ENCODE measurements at regions not wholly inside any gene's neighbourhood (a gene's known extent, or its start where the extent isn't known, plus 50 kb on each side); places are given as distances from the start of the nearest gene placed in this dataset.

DNA sequence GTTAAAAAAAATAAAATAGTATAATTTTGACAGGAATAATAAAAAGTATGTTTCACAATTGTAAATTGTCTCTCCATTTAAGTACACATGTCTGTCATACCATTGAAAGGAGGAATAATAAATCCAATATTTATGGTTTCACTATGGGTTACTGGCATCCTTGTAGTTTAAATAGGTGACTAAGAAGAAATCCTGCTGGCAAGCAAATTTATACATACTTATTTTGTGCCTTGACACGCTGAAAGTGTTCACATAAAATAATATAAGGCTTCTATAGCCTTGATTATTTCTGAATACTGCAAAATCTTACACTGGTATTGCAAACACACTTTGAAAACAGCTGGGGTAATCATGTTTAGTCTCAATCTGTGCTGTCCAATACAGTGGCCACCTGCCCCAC is 138.3 kb upstream of the ETAA1 start:
- Mint-ChIP-seq H3K36me3 (ENCODE audit: insufficient read depth) (no peaks in the 10 kb centered on the region), H3K4me3 (ENCODE audit: low read depth) (no peak overlapping the region), H3K27me3 (no peaks in the 10 kb centered on the region), H3K9me3 (ENCODE audit: low read depth) (no peaks in the 10 kb centered on the region), H3K4me1 (ENCODE audit: low read depth) (peaks cover 4% of the 10 kb centered on the region), H3K27ac (no peak overlapping the region)
- DNase-seq (ENCODE audit: low spot score, unreplicated experiment) = no peak
- TF ChIP-seq, protein P1, sequence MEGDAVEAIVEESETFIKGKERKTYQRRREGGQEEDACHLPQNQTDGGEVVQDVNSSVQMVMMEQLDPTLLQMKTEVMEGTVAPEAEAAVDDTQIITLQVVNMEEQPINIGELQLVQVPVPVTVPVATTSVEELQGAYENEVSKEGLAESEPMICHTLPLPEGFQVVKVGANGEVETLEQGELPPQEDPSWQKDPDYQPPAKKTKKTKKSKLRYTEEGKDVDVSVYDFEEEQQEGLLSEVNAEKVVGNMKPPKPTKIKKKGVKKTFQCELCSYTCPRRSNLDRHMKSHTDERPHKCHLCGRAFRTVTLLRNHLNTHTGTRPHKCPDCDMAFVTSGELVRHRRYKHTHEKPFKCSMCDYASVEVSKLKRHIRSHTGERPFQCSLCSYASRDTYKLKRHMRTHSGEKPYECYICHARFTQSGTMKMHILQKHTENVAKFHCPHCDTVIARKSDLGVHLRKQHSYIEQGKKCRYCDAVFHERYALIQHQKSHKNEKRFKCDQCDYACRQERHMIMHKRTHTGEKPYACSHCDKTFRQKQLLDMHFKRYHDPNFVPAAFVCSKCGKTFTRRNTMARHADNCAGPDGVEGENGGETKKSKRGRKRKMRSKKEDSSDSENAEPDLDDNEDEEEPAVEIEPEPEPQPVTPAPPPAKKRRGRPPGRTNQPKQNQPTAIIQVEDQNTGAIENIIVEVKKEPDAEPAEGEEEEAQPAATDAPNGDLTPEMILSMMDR (IDR thresholded peaks at IDR 0.05; ENCODE audit: unreplicated experiment) = no peak

DNA sequence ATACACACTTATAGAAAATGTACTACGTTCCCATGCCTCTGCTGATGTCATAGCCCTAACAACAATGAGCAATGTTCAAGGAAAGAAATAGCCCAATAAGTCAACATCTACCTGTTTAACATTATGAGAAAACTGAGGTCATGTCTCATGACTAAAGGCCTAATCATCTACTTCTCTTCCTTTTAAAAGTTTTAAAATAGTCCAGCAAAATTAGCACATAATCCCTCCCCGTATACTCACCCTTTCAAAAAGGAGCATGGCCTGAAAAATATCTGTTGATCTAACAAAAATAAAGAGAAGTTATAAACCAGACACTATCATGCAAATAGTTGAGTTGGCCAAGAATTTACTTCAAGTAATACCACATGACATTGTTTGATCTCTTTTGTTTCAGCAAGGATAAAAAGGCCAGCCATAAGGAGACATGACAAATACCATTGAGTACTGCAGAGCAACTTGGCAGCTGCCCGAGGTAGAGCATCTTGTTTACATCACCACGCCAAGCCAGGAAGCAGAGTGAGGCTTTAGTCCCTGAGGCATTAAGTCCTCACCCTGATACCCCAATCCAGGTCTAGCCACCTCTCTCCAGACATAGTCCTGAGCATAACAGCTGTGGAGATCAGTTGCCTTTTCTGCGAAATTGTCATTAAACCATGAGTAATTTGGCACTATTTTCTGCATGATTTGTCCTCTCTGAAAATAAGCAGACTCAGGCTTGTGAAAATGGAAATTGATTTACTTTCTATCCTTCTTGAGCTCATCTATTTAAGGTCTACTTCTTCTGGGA is 137.4 kb upstream of the ETAA1 start:
- H3K27me3 Mint-ChIP-seq = no peaks in the 10 kb centered on the region
- H3K4me3 Mint-ChIP-seq (ENCODE audit: low read depth) = no peak overlapping the region
- peaks cover 1% of the 10 kb centered on the region for H3K4me1 Mint-ChIP-seq (ENCODE audit: low read depth)
- no peaks in the 10 kb centered on the region for H3K36me3 Mint-ChIP-seq (ENCODE audit: insufficient read depth)
- TF ChIP-seq, protein P1 (IDR thresholded peaks at IDR 0.05; ENCODE audit: unreplicated experiment) = no peak
- H3K27ac Mint-ChIP-seq = no peak overlapping the region
- DNase-seq (ENCODE audit: low spot score, unreplicated experiment) = no peak
- no peaks in the 10 kb centered on the region for H3K9me3 Mint-ChIP-seq (ENCODE audit: low read depth)

DNA sequence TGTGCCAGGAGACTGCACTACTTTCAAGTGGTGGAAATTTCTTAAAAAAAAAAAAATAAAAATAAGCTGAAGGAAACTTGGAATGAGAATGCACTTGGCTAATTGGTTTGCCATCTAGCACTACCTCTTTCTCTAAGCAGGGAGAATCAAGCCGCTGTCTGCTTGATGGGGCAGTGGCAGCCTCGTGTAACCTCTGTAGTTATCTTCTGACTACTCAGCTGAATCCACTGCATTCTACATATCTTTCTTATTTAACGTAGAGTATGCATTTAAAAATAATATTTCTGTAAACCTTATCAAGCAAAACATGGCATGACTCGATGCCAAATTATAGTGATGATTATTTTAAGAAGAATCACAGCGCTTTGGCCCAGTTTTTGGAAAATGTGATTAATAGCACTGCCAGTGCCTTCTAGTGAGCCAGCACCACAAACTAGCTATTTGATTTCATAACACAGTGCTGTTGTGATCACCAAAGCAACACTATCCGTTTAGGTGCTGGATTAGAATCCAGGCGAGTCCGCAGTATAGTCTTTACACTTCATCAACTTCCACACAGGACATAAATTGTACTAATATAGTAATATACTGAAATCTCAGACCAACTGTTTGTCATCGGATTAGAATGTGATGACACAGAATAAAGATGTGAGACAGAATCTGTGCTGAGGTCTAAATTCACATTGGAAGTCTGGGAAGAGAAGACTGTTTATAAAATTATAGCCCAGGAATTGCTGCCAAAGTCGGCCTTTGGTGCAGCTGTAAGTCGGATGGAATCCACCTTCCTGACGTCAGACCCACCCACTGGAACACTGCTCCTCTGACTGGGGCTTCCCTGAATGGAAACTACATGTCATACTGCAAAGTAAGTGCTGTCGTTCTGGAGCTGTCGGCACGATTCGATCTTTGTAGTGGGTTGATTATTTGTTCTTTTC is 136.5 kb upstream of the ETAA1 start:
- DNase-seq (ENCODE audit: low spot score, unreplicated experiment) = no peak
- H3K4me3 Mint-ChIP-seq (ENCODE audit: low read depth) = no peak overlapping the region
- no peaks in the 10 kb centered on the region for H3K27me3 Mint-ChIP-seq
- H3K9me3 Mint-ChIP-seq (ENCODE audit: low read depth) = no peaks in the 10 kb centered on the region
- no peak overlapping the region for H3K27ac Mint-ChIP-seq
- H3K4me1 Mint-ChIP-seq (ENCODE audit: low read depth) = peaks cover 1% of the 10 kb centered on the region
- no peaks in the 10 kb centered on the region for H3K36me3 Mint-ChIP-seq (ENCODE audit: insufficient read depth)
- TF ChIP-seq, protein P1 (IDR thresholded peaks at IDR 0.05; ENCODE audit: unreplicated experiment) = no peak

DNA sequence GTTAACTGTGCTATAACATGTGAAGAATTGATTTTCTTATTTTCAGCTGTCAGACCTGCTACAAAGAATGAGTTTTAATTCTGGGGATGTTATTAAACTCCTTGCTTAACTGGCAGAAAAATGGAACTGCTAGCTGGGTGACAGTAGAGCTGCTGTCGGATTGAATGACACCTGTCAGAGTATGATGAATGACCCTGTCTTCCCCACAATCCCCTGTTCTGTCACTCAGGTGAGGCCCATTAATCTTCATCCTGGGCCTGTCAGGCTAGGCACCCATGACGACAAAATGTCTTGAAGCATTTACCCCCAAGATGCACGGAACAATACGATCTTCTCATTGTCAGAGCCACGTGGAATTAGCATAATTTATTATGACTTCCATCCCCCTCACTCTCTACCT is 129.9 kb upstream of the ETAA1 start:
- Mint-ChIP-seq H3K4me1 (ENCODE audit: low read depth) (peaks cover 1% of the 10 kb centered on the region), H3K36me3 (ENCODE audit: insufficient read depth) (no peaks in the 10 kb centered on the region), H3K27me3 (no peaks in the 10 kb centered on the region), H3K4me3 (ENCODE audit: low read depth) (no peak overlapping the region), H3K27ac (no peak overlapping the region), H3K9me3 (ENCODE audit: low read depth) (no peaks in the 10 kb centered on the region)
- no peak for DNase-seq (ENCODE audit: low spot score, unreplicated experiment)
- TF ChIP-seq, protein P1 (IDR thresholded peaks at IDR 0.05; ENCODE audit: unreplicated experiment) = no peak

DNA sequence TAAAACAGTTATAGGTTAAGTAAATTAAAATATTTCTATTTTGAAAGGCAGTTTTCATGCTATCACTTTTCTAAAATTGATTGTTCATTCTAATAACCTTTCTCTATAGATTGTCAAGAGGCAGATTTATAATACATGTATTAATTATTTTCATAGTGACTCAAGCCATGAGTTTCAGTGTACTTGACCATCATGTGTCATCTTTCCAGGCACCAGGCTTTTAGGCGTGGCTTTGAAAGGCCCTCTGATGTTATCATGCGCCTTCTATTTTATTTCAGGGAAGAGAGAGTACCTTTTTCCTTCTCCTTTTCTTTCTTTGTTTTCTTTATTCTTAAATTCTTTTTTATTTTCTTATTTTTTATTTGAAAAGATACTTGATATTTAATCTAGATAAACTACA is 128.3 kb upstream of the ETAA1 start:
- Mint-ChIP-seq H3K27ac (no peak overlapping the region), H3K4me3 (ENCODE audit: low read depth) (no peak overlapping the region), H3K4me1 (ENCODE audit: low read depth) (peaks cover 3% of the 10 kb centered on the region), H3K9me3 (ENCODE audit: low read depth) (no peaks in the 10 kb centered on the region), H3K36me3 (ENCODE audit: insufficient read depth) (no peaks in the 10 kb centered on the region), H3K27me3 (no peaks in the 10 kb centered on the region)
- TF ChIP-seq, protein P1 (IDR thresholded peaks at IDR 0.05; ENCODE audit: unreplicated experiment) = no peak
- no peak for DNase-seq (ENCODE audit: low spot score, unreplicated experiment)
